AG04450 (cell line): ENCODE measurements at regions not wholly inside any gene's neighbourhood (a gene's known extent, or its start where the extent isn't known, plus 50 kb on each side); places are given as distances from the start of the nearest gene placed in this dataset.
"Not testable (repeated sequence)": the region's sequence is repeated elsewhere in the genome, so short reads cannot be mapped to it uniquely, and the experiment has no call there.

Experiments
- CTCF ChIA-PET: fragments of 300-600, 350-600 bp; formaldehyde crosslinking; extraction: SDS; loops from one replicate; lab custom pipeline; 2022; ENCODE audit warnings: antibody characterized with exemption, inconsistent platforms; lab: Charles Lee
- POLR2A ChIA-PET: fragments of 350-600 bp; formaldehyde crosslinking; extraction: SDS; loops from one replicate; lab custom pipeline; 2021; ENCODE audit warnings: antibody characterized with exemption, inconsistent platforms; lab: Yijun Ruan, JAX
- DNase-seq: peaks from one replicate; pipeline ENCODE4 v3.0.0-alpha.2; 2011; ENCODE audit warnings: low read depth, low spot score
- H3K27ac ChIP-seq: one replicate; pipeline ENCODE4 v1.5.1; 2012; ENCODE audit warnings: low read depth, low read length, control low read depth
- H3K27me3 ChIP-seq: one replicate; pipeline ENCODE4 v1.6.0; 2012; ENCODE audit warnings: low read length; ENCODE audit not compliant: control insufficient read depth, insufficient read depth
- H3K4me3 ChIP-seq: 2 replicates; pipeline ENCODE4 v1.5.1; 2011; ENCODE audit warnings: mild to moderate bottlenecking, low read depth, low read length, control low read depth
- H3K9me3 ChIP-seq: 2 replicates; pipeline ENCODE4 v1.5.1; 2012; ENCODE audit warnings: low read length; ENCODE audit not compliant: control insufficient read depth, insufficient read depth
- CTCF ChIP-seq: IDR thresholded peaks from 2 replicates; pipeline ENCODE4 v1.5.1; 2011; ENCODE audit warnings: low read depth, low read length, control low read depth, inconsistent platforms

DNA sequence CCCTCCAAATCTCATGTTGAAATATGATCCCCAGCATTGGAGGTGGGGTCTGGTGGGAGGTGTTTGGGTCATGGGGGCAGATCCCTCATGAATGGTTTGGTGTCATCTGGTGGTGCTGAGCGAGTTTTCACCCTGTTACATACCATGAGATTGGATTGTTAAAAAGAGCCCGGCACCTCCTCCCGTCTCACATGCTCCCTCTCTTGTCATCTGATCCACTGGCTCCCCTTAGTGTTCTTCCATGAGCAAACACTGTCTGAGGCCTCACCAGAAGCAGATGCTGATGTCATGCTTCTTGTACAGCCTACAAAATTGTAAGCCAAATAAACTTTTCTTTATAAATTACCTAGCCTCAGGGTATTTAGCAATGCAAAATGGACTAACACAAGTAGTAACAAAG is 405.0 kb upstream of the SLC39A10 start:
- no peak for TF ChIP-seq CTCF
- no peak overlapping the region for H3K4me3 ChIP-seq

GRCh38 chr2:195251214-195251613 is 405.8 kb upstream of the SLC39A10 start:
- ChIA-PET POLR2A (no interaction called here), CTCF (no interaction called here)
- no peak overlapping the region for H3K27ac ChIP-seq
- no peak overlapping the region for H3K4me3 ChIP-seq
- H3K9me3 ChIP-seq, result no peaks in the 10 kb centered on the region; the same call in 1 of the 2 replicates
- no peak for TF ChIP-seq CTCF
- no peaks in the 10 kb centered on the region for H3K27me3 ChIP-seq
- DNase-seq, result no peak

More for the DNA sequence above, 405.0 kb upstream of the SLC39A10 start:
- DNase-seq, result no peak
- ChIA-PET POLR2A (no interaction called here), CTCF (no interaction called here)
- H3K9me3 ChIP-seq, result no peaks in the 10 kb centered on the region; the same call in 1 of the 2 replicates
- H3K27me3 ChIP-seq, result no peaks in the 10 kb centered on the region
- no peak overlapping the region for H3K27ac ChIP-seq

GRCh38 chr2:195238826-195239225 is 418.2 kb upstream of the SLC39A10 start:
- no peak overlapping the region for H3K27ac ChIP-seq
- TF ChIP-seq CTCF, result no peak
- no peaks in the 10 kb centered on the region for H3K27me3 ChIP-seq
- CTCF ChIA-PET, result interaction anchor here (1.1 kb wide), 1 partner anchor 418 kb away, joined by 3 read pairs; the partner anchor contains the start of gene SLC39A10
- no peak overlapping the region for H3K4me3 ChIP-seq
- no peaks in the 10 kb centered on the region for H3K9me3 ChIP-seq
- POLR2A ChIA-PET, result no interaction called here
- DNase-seq, result no peak

DNA sequence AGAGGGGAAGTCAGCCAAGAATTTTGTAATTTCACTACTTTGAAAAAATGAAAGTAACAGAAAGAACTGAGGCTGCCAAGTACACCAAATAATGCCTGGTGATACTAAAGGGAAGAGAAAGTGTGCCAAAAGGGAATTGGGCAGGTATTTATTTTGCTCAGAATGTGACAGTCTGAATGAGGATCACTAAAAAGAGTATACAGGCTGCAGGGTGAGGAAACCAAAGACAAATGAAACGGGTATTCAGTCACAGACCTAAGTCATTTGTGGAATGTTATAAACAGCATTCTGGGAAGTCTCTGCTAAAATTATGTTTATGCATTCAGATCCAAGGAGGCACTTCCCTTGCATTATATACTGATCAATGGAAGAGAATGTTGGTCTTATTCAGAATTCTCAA is 418.6 kb upstream of the SLC39A10 start:
- no peak for DNase-seq

GRCh38 chr2:195228547-195228946 is 428.5 kb upstream of the SLC39A10 start:
- CTCF ChIA-PET, DNase-seq, POLR2A ChIA-PET, H3K4me3 ChIP-seq, H3K27ac ChIP-seq, H3K27me3 ChIP-seq, H3K9me3 ChIP-seq: not testable (repeated sequence)

More for the DNA sequence above, 418.6 kb upstream of the SLC39A10 start:
- Histone ChIP-seq H3K9me3 (no peaks in the 10 kb centered on the region), H3K27me3 (no peaks in the 10 kb centered on the region), H3K27ac (no peak overlapping the region), H3K4me3 (no peak overlapping the region)
- no peak for TF ChIP-seq CTCF
- CTCF ChIA-PET, result interaction anchor here (1.1 kb wide), 1 partner anchor 418 kb away, joined by 3 read pairs; the partner anchor contains the start of gene SLC39A10
- POLR2A ChIA-PET, result no interaction called here
